HG02870 (cell line): ENCODE measurements at regions not wholly inside any gene's neighbourhood (a gene's known extent, or its start where the extent isn't known, plus 50 kb on each side); places are given as distances from the start of the nearest gene placed in this dataset.

Experiments
- ATAC-seq: cut with Tn5 transposase; IDR thresholded peaks from one replicate; pipeline ENCODE4 v1.9.1; 2021; ENCODE audit warnings: mild to moderate bottlenecking, moderate library complexity; ENCODE audit not compliant: unreplicated experiment

- no peak for ATAC-seq
These were observed 307.0 kb downstream of the ARPP21 start for GRCh38 chr3:35946121-35946853.

DNA sequence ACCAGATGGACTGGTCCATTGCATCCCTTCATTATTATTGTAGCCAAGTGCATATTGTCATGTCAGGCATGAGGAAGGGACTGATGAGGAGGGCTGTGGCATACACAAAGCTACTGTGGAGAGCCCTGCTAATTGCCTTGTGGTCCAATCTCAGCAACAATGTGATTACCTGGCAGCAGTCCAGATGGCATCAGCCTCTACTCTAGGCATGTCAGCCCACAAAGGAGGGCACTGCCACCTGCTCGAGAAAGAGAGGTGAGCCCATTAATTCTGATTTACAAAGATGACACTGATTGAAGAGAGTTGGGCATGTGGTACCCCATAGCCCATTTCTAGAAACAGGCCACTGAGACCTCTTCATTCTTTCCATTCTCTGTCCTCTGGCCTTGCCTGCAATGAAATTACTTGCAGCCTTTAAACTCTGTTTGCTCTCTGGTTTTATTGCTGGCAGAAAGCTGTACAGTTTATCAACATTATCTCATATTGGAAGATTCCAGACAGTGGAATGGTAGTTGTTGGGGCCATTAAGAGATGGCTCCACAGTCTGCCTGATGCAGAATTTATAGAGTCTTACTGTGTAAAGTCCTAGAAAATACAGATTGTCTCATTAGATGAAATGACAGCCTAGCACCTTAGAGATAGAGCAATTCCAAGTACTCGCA lies 307.7 kb downstream of the ARPP21 start:
- ATAC-seq = no peak

- no peak for ATAC-seq
These were observed 310.7 kb downstream of the ARPP21 start for GRCh38 chr3:35950021-35950420.

- ATAC-seq = no peak
These were observed 315.1 kb downstream of the ARPP21 start for GRCh38 chr3:35954413-35954812.

DNA sequence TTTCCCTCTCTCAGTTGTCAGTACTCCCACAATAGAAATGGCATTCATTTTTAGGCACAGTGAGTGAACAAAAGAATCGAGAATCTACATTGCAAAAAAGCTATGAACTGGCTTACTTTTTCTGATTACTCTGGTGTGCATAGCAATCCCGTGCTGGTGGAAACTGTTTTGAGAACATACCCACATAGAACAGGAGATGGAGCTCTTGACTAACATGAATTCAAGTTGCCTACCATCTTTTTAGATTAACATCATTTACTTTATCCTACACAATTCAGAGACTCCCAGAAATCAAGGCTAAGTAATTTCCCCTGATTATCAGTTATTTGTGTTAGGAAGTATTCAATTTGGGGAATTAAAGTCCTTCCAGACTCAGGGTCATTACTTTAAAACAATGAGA lies 326.6 kb downstream of the ARPP21 start:
- ATAC-seq = no peak

DNA sequence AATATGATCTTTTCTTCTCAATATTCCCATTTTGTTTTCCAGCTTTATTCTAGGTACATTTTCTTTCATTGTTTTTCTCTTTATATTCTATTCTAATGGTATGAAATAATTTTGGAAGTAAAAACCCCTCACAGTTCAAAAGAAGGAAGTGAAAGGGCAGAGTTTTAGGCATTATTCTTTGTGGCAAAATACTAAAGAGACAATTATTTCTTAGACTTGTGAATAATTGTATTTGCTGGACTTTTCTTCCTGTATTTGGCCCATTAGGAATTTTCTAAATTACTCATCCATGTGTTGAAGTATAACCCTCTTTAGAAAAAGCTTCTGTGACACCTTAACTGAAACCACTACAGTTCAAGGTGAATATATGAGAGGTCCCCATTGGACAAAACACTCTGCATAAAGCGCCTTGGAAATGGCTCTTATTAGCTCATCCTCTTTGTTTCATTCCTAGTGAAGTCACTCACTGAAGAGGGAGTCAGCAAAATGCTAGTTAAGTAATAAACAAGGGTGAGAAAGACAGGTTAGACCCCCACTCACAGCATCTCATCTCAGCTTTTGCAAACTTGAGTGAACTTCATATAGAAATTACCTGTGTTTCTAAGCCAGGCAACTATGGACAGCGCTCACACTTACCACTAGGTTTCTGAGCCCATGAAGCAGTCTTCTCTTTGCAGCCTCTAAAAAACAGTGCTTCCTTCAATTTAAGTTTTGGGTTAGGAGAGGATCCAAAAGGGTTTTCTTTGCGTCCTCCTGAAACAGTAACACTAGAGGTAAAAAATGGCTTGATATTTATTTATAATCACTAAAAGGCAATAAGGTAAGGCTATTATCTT lies 327.5 kb downstream of the ARPP21 start:
- ATAC-seq = no peak

DNA sequence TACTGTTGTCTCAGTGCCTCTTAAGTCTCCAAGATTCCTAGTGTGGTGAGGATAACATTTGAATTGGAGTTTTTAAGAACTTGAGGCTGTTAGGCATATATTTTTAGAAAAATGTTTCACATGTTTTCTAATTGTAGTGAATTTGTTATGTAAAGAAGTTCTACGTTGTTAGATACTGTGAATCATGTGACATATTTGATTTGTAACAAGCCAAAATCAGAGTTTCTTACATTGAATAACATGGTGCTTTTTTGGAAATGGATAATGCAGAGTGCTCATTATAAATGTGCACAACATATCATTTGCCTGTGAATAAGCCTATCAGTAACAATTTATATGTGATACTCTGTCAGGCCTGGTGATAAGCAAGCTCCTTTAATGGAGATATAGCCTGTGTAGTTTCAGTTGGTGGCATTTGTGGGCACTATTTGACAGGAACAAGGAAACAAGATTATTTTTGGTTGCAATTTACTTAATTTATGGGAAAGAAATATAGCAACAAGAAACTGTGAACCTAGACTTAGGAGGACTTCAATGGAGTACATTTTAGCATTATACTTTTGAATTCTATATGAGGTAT lies 328.8 kb downstream of the ARPP21 start:
- ATAC-seq = no peak

DNA sequence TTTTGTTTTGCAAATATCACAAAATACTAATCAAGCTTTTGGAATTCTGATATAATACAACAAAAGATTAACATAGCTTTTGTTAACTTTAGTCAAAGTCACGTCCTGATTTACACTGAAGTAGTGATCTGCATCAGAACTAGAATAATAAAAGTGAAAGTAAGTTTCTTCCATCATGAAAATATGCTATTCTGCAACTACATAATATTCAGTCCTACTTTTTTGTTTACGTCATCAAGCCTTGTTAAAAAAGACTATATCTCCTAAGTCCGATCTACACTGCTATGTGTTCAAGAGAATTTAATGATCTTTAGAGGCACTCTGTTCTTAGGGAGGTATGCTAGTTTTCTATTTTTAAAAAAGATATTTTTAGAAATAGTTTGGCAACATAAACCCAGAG lies 330.1 kb downstream of the ARPP21 start:
- ATAC-seq = no peak

GRCh38 chr3:35970793-35971192 lies 331.5 kb downstream of the ARPP21 start:
- ATAC-seq = no peak

GRCh38 chr3:35971686-35972085 lies 332.4 kb downstream of the ARPP21 start:
- no peak for ATAC-seq

DNA sequence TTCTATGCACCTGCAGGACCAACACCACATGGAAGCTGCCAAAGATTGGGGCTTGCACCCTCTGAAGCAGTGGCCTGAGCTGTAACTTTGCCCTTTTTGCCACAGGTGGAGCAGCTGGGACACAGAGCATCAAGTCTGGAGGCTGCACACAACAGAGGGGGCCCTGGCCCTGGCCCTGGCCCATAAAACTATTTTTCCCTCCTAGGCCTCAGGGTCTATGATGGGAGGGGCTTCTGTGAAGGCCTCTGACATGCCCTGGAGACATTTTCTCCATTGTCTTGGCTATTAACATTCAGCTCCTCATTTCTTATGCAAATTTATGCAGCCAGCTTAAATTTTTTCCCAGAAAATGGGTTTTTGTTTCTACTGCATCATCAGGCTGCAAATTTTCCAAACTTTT lies 335.5 kb downstream of the ARPP21 start:
- ATAC-seq = no peak

GRCh38 chr3:35986161-35986560 lies 346.8 kb downstream of the ARPP21 start:
- ATAC-seq = no peak

GRCh38 chr3:35987386-35987785 lies 348.1 kb downstream of the ARPP21 start:
- no peak for ATAC-seq

- no peak for ATAC-seq
These were observed 352.7 kb downstream of the ARPP21 start for GRCh38 chr3:35992041-35992440.

GRCh38 chr3:36011791-36012190 lies 368.5 kb upstream of the STAC start:
- no peak for ATAC-seq

DNA sequence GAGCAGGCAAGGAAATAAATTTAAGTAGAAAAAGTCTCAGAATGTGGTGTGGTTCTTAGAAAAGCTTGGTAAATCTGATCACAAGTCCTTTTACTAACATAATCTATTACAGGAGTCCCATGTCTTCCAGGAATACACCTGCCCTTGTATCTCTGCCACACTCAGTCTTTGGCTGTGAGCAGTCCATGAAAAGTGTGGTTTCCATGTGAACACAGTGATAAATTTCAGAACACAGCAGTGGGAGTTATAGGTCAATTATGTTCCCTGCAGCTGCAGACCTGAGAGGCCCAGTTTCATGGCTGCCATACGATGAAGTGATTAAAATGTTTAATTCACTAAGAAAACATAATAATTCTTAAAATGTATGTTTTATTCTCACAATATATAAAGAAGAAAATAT lies 366.9 kb upstream of the STAC start:
- ATAC-seq = no peak

DNA sequence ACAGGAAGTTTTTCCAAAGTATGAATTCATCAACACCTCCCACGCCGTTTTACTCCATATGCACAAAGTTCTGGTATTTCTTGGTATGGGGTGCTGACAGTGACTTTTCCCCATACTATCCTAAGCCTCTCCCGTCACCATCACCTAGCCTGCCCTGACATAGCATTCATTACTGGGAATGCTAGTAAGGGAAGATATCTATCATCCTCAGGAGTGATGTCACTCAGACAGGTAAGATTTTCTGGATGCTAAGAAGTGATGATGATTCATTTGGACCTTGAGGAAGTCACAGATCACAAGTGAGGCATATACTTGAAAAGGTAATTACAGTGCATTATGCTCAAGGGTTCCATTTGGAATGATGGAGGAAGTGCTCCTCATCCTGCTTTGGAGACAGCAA lies 355.1 kb upstream of the STAC start:
- no peak for ATAC-seq

DNA sequence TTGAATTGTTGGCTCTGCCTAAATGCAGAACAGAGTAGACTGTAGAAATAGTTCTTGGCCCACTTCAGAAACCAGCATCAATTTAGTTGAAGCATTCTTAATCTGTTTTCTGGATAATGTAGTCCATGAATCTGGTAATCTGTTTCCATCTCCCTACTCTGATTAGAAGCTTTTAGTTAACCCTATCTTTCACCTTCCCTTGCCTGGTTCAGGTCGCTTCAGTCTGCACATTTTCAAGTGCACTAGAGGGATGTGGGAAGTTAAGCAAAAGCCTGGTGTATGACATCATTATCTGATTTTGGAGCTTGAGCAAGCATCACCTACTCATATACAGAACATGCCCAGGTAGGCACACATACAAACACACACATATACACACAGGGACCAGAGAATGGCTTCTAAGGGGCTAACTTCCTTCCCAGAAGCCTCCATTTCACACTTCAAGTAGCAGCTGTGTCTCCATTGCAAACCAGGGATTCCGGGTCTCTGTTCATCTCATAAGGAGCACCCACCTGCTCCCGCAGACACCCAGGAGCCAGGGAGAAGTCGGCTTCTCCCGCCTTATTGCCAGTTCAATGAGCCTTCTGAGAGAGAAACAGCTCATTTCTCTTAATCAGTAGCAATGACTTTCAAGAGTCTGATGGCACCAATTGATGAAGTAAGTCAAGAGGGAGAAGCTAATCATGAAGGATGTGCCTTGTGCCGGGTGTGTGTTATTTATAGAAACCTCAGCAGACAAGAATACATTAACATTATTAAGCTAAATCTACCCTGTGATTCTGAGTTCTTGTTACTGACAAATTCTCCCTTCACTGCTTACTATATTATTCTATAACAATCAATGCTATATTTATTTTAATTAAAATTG lies 347.9 kb upstream of the STAC start:
- no peak for ATAC-seq

GRCh38 chr3:36058404-36059030 lies 321.8 kb upstream of the STAC start:
- ATAC-seq = no peak

GRCh38 chr3:36060950-36061349 lies 319.4 kb upstream of the STAC start:
- ATAC-seq = no peak
